T-helper 1 cell treated with Interleukin-12 subunit alpha and Interleukin-12 subunit beta and Interleukin-4 antibody, amounts not matched to agents 30 μg/mL and 1 μg/mL, for 36 hours (primary cell): ENCODE measurements at regions not wholly inside any gene's neighbourhood (a gene's known extent, or its start where the extent isn't known, plus 50 kb on each side); places are given as distances from the start of the nearest gene placed in this dataset.

ENCODE experiments used
- H3K27ac Mint-ChIP-seq: one replicate; pipeline ENCODE4 v1.8.0; 2021; ENCODE audit warnings: mild to moderate bottlenecking, mixed read lengths
- H3K27me3 Mint-ChIP-seq: one replicate; pipeline ENCODE4 v1.8.0; 2021; ENCODE audit warnings: low read depth, mixed read lengths
- H3K36me3 Mint-ChIP-seq: one replicate; pipeline ENCODE4 v1.8.0; 2021; ENCODE audit warnings: low read depth, mixed read lengths
- H3K4me1 Mint-ChIP-seq: one replicate; pipeline ENCODE4 v1.8.0; 2021; ENCODE audit warnings: low read depth, mixed read lengths
- H3K4me3 Mint-ChIP-seq: one replicate; pipeline ENCODE4 v1.8.0; 2021; ENCODE audit warnings: mild to moderate bottlenecking, moderate library complexity, mixed read lengths
- H3K9me3 Mint-ChIP-seq: one replicate; pipeline ENCODE4 v1.8.0; 2021; ENCODE audit warnings: mixed read lengths

DNA sequence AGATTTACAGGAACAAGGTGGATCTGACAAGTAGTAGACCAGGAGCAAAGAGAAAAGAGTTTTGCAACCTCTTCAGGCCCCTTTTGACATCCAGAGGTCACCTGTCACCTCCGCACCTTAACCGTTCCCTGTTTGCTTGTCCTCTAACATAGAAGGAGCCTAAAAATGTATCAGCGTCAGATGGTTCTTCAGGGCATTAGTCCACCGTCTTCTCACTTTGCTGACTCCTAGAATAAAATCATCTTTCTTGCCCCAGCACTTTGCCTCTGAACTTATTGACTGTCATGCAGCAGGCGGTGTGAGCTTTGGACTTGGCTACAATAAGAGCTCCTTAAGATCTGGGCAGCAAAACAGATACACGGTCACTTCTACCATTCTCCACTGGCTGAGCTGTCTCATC, 339.7 kb upstream of the B3GAT1 start:
- no peaks in the 10 kb centered on the region for H3K4me1 Mint-ChIP-seq
- H3K27me3 Mint-ChIP-seq = peaks cover 4% of the 10 kb centered on the region
- no peak overlapping the region for H3K27ac Mint-ChIP-seq
- H3K9me3 Mint-ChIP-seq = no peaks in the 10 kb centered on the region
- H3K36me3 Mint-ChIP-seq = no peaks in the 10 kb centered on the region
- no peak overlapping the region for H3K4me3 Mint-ChIP-seq

DNA sequence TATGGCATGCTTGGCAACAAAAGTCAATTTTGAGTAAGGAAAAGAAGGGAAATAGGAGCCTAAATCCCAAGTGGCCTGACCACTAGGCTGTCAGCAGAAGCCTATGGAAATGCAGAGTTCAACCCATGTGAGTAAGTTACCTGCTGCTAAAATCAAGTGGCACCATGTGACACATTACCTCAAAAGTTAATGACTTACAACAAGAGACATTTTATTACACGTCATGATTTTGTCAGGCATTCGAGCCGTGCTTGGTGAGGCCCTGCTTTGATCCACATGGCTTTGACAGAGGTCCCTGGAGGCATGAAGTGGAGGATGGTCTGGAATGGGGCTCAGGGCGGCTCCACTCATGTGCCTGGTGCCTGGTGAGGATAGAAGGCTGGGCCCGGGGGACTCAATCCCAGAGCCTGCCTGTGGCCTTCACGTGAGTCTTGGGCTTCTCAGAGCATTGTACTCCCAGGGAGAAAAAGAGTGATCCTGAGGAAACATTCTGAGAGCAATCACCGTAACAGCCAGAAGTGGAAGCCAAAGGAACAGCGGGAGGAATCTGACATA, 339.1 kb upstream of the B3GAT1 start:
- H3K9me3 Mint-ChIP-seq = no peaks in the 10 kb centered on the region
- H3K27ac Mint-ChIP-seq = no peak overlapping the region
- H3K27me3 Mint-ChIP-seq = peaks cover 4% of the 10 kb centered on the region
- no peaks in the 10 kb centered on the region for H3K4me1 Mint-ChIP-seq
- no peaks in the 10 kb centered on the region for H3K36me3 Mint-ChIP-seq
- no peak overlapping the region for H3K4me3 Mint-ChIP-seq

DNA sequence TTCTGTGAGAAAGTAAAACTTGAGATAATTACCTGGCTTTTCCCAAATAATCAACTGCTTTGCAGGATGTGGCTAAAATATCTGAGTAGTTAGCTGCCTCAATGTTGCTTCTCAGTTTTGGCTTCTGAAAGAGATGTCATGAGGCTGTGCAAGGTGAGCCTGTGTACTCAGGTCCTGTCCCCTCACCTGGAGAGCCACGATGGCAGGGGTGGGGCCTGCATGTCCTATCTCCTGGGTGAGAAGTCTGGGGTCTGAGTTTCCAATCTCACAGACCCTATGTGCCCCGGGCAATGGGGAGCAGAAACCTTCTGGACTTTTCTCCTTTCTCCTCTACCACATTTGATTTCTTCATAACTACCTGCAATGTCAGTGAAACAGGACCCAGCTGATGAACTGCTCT, 338.6 kb upstream of the B3GAT1 start:
- H3K27me3 Mint-ChIP-seq = peaks cover 4% of the 10 kb centered on the region
- no peak overlapping the region for H3K27ac Mint-ChIP-seq
- H3K4me1 Mint-ChIP-seq = no peaks in the 10 kb centered on the region
- H3K36me3 Mint-ChIP-seq = no peaks in the 10 kb centered on the region
- H3K4me3 Mint-ChIP-seq = no peak overlapping the region
- H3K9me3 Mint-ChIP-seq = no peaks in the 10 kb centered on the region

DNA sequence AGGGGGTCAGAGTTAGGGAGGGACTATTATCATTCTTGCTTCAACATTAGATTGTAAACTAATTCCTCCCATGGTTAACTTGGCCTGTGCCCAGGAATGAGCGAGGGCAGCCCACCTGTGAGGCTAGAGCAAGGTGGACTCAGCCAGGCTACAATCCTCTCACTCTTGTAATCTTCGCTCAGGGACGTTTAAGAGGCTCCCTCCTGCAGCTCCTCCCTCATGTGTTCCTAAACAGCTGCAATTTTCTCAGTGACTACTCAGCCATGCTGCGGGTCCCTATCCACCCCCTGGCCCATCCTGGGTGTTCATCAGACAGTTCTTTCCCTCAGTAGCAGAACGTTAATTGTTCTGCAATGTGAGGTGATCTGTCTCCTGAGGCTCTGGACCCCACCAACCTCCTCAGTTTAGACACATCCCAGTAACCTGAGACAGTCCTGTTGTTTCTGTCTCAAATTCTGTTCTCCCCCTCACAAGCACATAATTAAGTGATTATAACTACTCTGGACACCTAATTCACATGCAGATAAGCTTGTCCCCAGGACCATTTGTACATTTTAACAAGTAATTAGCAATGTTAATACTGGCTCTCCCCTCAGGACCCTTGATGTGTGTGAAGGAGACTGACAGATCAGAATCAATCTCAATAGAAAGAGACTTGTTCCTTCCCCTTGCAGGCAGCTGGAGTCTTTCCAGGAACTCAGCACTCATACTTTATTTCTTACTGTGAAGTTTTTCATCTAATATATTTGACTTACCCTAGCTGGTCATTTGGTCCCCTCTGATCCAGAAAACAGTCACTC, 337.2 kb upstream of the B3GAT1 start:
- no peaks in the 10 kb centered on the region for H3K36me3 Mint-ChIP-seq
- no peaks in the 10 kb centered on the region for H3K9me3 Mint-ChIP-seq
- no peaks in the 10 kb centered on the region for H3K4me1 Mint-ChIP-seq
- H3K27ac Mint-ChIP-seq = no peak overlapping the region
- no peak overlapping the region for H3K4me3 Mint-ChIP-seq
- H3K27me3 Mint-ChIP-seq = peaks cover 4% of the 10 kb centered on the region

DNA sequence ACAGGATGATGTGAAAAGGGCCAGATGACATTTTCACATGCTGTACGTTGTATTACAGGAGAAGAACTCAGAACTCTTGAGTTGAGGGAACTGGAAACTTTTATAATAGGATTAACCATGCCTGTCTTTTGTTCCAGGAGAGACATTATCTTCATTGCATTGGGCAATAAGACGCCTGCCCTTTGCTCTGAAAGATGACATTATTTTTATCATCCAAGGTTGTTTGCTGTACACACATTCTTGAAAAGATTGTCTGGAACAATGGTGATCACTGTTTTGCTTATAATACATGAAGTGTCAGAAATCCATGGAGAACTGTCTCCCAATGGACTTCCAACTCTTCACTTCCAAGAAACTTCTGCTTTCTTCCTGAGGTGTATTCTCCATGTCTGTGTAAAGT, 334.6 kb upstream of the B3GAT1 start:
- no peak overlapping the region for H3K27ac Mint-ChIP-seq
- no peaks in the 10 kb centered on the region for H3K36me3 Mint-ChIP-seq
- no peaks in the 10 kb centered on the region for H3K4me1 Mint-ChIP-seq
- H3K9me3 Mint-ChIP-seq = no peaks in the 10 kb centered on the region
- peaks cover 4% of the 10 kb centered on the region for H3K27me3 Mint-ChIP-seq
- no peak overlapping the region for H3K4me3 Mint-ChIP-seq

DNA sequence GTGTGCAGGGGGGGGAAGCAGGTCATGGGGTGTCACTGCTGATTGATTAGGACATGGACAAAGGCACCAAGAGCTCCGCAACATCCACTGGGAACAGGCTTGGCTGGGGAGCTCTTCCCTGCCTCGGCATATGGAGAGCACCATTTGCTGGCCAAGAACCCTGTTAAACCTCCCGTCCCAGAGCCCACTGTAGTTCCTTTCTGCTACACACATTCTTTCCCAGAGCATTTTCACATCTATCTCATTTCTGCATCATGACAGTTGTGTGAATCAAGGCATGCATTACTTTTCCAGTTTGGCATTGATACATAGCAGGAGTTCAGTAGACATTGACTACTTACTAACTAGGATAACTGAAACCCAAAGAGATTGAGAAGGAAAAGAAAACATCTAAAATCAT, 333.4 kb upstream of the B3GAT1 start:
- Mint-ChIP-seq H3K9me3 (no peaks in the 10 kb centered on the region), H3K27me3 (peaks cover 4% of the 10 kb centered on the region), H3K4me3 (no peak overlapping the region), H3K27ac (no peak overlapping the region), H3K4me1 (no peaks in the 10 kb centered on the region), H3K36me3 (no peaks in the 10 kb centered on the region)

DNA sequence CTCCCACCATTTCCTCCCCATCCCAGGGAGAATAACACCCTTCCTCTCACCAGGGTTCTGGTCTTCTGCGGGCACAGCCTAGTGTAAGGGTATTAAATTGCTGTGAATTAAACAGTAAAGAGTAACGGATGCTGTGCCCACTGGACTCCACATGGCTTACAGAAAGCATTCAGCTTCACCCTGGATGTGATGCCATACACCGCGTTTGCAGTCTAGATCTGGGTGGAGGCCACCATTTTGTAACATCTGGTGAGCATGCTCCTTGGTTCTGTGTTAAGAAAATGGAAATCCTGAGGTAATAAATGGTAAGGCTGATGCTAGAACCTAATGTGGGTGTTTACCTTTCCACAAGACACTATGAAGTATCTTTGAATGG, 331.8 kb upstream of the B3GAT1 start:
- H3K27me3 Mint-ChIP-seq = peaks cover 4% of the 10 kb centered on the region
- H3K27ac Mint-ChIP-seq = no peak overlapping the region
- no peak overlapping the region for H3K4me3 Mint-ChIP-seq
- no peaks in the 10 kb centered on the region for H3K36me3 Mint-ChIP-seq
- no peaks in the 10 kb centered on the region for H3K9me3 Mint-ChIP-seq
- H3K4me1 Mint-ChIP-seq = no peaks in the 10 kb centered on the region

DNA sequence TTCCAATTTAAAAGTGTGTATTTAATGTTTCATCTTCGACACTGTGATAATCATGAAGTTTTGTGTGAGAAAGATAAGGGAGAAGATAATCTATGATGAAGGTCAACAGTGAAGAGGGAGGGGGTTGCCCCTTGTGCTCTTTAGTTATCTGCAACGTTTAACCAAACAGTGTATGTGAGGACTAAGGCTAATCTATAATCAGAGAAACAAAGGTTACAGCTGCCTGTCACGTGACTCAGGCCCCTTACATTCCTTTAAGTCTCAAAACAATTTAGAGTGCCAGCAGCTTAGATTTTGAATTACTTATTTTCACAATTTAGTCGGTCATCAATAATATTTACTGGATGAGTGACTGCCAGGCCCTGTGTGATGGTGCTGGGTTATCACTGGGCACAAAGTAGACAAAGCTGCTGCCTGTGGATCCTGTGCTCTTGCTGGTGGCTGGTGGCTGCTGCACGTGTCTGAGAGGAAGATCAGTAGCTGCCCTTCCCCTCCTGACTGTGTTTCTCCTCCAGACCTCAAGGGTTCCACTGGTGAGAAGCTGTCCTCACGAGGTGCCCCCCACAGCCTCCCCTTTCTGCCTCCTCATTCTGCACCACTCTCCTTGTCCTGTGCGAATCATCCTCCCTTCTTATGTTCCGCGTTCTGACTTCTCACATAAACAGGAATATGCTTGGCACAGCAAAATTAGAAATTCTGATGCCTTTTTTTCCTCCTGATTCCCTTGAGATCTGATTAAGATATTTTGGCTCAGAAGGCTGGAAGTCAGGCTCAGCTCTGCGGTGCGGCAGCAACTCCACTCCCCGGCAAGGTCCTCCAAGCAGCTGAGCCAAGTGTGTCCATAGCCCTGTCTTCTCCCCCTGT, 331.1 kb upstream of the B3GAT1 start:
- H3K4me1 Mint-ChIP-seq = no peaks in the 10 kb centered on the region
- no peak overlapping the region for H3K27ac Mint-ChIP-seq
- no peaks in the 10 kb centered on the region for H3K9me3 Mint-ChIP-seq
- peaks cover 4% of the 10 kb centered on the region for H3K27me3 Mint-ChIP-seq
- H3K36me3 Mint-ChIP-seq = no peaks in the 10 kb centered on the region
- H3K4me3 Mint-ChIP-seq = no peak overlapping the region

DNA sequence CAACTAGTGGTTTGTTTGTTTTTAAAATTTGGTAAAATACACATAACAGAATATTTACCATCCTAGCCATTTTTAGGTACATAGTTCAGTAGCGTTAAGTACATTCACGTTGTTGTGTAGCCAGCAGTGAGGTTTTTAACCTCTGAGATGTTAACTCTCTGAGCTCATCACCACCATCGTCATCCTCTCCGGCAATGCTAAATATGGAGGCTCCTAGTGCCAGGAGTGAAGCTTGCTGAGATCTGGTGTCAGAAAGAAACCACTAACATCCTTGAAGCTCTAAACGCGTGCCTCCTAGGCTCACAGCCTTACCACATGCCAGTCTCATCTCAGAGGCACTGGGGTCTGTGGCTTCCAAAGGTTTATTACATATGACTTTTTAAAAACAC, 330.2 kb upstream of the B3GAT1 start:
- Mint-ChIP-seq H3K36me3 (no peaks in the 10 kb centered on the region), H3K27ac (no peak overlapping the region), H3K27me3 (peaks cover 4% of the 10 kb centered on the region), H3K9me3 (no peaks in the 10 kb centered on the region), H3K4me3 (no peak overlapping the region), H3K4me1 (no peaks in the 10 kb centered on the region)

DNA sequence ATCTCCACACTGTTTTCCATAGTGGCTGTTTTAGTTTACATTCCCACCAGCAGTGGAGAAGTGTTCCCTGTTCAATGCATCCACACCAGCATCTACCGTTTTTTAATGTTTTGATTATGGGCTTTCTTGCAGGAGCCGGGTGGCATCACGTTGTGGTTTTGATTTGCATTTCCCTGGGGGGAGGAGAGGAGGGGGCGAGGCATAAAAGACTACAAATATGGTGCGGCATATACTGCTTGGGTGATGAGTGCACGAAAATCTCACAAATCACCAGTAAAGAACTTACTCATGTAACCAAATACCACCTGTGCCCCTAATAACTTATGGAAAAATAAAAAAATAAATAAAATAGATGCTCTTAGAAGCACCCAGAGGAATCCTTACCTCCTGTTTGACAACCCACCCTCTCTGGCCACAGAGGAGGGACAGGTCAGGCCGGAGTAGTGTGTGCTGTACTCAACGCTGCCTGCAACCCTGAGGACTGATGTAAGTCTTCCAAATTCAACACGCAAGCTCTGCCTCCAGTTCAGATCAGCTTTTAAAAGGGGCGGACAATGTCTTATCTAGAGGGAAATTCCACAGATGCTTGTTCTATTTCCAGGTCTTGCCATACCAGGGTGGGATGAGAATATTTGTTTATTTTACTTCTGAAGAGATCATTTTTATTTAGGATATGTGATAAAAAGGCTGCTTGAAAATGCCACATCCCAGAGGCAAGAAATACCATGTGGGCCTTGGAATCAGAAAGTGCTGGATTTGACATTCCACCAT, 329.6 kb upstream of the B3GAT1 start:
- Mint-ChIP-seq H3K27me3 (no peaks in the 10 kb centered on the region), H3K4me1 (no peaks in the 10 kb centered on the region), H3K9me3 (no peaks in the 10 kb centered on the region), H3K36me3 (no peaks in the 10 kb centered on the region), H3K4me3 (no peak overlapping the region), H3K27ac (no peak overlapping the region)

DNA sequence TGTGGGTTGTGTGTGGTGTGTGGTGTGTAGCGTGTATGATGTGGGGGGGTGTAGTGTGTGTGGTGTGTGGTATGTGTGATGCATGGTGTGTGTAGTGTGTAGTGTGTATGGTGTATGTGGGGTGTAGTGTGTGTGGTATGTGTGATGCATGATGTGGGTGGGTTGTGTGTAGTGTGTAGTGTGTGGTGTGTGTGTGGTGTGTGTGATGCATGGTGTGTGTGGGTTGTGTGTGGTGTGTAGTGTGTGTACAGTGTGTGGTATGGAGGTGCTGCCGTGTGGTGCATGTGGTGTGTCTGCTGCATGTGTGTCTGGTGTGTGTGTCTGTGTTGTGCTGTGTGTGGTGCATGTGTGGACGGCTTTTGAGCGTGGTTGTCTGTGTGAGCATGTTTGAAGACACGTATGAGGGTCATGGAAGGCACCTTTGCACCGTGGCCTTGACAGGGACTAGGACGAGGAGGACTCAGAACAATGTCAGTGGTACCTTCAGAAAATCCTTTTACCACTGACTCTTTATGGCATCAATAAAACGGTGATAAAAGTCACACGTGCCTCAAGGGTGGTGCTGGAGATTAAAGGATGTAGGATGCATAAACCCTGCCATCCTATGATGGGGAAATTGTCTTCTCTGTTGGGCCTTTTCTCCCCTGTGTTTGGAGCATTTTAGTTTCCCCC, 328.7 kb upstream of the B3GAT1 start:
- Mint-ChIP-seq H3K9me3 (no peaks in the 10 kb centered on the region), H3K27ac (no peak overlapping the region), H3K4me3 (no peak overlapping the region), H3K36me3 (no peaks in the 10 kb centered on the region), H3K27me3 (no peaks in the 10 kb centered on the region), H3K4me1 (no peaks in the 10 kb centered on the region)

DNA sequence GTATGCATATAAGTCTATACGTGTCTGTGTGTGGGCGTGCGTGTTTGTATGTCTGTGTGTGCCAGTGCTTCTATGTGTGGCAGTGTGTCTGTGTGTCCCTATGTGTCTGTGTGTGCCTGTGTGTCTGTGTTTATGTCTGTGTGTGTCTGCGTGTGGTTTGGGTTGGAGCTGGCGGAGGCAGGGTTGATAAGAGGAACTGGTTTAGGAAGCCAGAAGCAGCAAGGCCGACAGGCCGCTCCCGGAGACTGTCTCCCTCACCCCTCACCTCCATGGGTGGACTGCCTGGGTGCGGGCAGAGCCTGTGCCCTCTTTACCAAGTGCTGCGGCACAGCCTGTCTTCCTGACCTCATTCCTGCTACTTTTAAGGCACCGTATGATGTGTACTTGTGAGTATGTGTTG, 327.1 kb upstream of the B3GAT1 start:
- Mint-ChIP-seq H3K27ac (no peak overlapping the region), H3K9me3 (no peaks in the 10 kb centered on the region), H3K27me3 (no peaks in the 10 kb centered on the region), H3K36me3 (no peaks in the 10 kb centered on the region), H3K4me1 (no peaks in the 10 kb centered on the region), H3K4me3 (no peak overlapping the region)

DNA sequence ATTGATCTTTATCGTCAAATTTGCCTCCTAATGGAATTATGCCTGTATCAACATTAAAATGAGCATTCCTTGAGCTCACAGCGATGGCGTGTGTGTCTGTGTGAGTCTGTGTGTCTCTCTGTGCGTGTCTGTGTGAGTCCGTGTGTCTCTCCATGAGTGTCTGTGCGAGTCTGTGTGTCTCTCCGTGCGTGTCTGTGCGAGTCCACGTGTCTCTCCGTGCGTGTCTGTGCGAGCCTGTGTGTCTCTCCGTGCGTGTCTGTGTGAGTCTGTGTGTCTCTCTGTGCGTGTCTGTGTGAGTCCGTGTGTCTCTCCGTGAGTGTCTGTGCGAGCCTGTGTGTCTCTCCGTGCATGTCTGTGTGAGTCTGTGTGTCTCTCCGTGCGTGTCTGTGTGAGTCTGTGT, 326.5 kb upstream of the B3GAT1 start:
- no peaks in the 10 kb centered on the region for H3K27me3 Mint-ChIP-seq
- no peak overlapping the region for H3K27ac Mint-ChIP-seq
- H3K4me1 Mint-ChIP-seq = no peaks in the 10 kb centered on the region
- H3K4me3 Mint-ChIP-seq = no peak overlapping the region
- no peaks in the 10 kb centered on the region for H3K9me3 Mint-ChIP-seq
- H3K36me3 Mint-ChIP-seq = no peaks in the 10 kb centered on the region
